ENCODE measurements at regions not wholly inside any gene's neighbourhood (a gene's known extent, or its start where the extent isn't known, plus 50 kb on each side); places are given as distances from the start of the nearest gene placed in this dataset.
A peak's percentile ranks its signal among the peaks of the same experiment; 100 is the strongest.

- TF ChIP-seq FOXM1 (IDR thresholded peaks at IDR 0.05; ENCODE audit: borderline replicate concordance, low read depth) (no peak), EP300 (IDR thresholded peaks at IDR 0.05; ENCODE audit: borderline replicate concordance) (no peak), RAD21 (IDR thresholded peaks at IDR 0.05; ENCODE audit: low read depth) (peak; percentile 76), CEBPB (IDR thresholded peaks at IDR 0.05) (no peak), YY1 (IDR thresholded peaks at IDR 0.05; ENCODE audit: low read depth) (no peak), MAX (IDR thresholded peaks at IDR 0.05) (no peak)
Measured at GRCh38 chr3:161560008-161560637, 63.5 kb downstream of the OTOL1 start.
